ENCODE measurements at regions not wholly inside any gene's neighbourhood (a gene's known extent, or its start where the extent isn't known, plus 50 kb on each side); places are given as distances from the start of the nearest gene placed in this dataset.

DNA sequence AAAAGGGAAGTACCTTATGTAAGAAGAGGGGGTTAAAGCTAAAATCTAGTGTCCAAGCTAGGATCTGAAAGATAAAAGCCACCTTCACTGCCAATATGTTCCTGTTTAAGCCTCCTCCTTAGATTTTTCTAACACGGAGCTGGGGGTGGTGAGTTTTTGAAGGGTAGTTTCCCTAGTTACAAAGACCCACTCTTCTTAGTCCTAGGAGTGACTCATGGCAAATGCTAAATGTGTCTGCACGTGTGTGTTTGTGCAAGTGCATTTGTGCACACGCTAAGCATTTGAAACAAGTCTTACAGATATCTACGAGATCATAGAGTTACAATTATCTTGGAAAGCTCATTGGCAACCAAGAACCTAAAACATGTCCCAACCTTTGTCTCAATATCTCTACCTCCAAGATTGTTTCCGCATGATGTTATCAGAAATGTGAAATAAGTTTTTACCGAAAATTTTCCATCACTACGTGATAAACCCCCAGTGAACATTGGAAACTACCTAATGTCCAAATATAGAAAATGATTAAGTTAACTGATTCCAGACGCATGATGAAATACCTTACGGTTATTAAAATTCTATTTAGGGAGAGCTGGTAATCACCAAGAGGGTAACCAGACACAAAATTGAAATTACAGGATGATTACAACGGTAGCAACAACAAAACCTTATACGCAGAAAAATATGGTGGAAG, 78.0 kb upstream of the HRH2 start:
- no peak for DNase-seq (ENCODE audit: low read depth)

DNA sequence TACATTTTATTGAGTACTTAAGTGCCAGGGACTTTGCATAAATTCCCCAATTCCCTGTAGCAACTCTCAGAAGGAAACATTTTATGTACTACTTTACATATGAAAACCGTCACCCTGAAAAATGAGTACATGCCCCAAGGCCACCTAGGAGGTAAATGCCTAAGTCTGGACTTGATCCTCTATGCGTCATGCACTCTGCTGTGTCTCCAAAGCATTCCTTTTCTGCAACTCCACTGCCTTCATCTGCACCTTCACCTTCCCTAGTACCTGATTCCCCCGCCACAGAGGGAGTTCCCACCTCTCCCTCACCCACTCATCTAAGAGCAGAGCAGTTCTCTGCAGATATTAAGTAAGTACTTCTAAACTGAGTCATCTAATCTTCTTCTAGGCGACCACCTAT, 75.2 kb upstream of the HRH2 start:
- DNase-seq (ENCODE audit: low read depth) = no peak

DNA sequence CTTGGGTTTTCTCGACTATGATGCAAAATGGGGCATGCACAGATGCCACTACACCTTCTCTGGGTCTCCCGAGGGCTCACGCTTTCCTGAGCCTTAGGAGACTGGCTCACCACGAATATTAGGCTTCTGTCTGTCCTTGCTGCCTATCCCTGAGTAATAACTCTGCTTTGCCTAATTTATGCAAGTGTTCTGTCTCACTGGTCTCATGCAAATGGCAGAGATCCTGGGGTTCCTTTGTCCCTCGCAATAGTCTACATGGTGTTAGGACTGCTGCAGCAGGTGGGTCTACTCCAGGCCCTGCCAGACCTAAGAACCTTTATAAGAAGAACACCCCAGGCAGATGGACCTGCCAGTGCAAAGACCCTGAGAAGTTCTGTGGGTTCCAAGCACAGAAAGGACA, 72.3 kb upstream of the HRH2 start:
- no peak for DNase-seq (ENCODE audit: low read depth)

DNA sequence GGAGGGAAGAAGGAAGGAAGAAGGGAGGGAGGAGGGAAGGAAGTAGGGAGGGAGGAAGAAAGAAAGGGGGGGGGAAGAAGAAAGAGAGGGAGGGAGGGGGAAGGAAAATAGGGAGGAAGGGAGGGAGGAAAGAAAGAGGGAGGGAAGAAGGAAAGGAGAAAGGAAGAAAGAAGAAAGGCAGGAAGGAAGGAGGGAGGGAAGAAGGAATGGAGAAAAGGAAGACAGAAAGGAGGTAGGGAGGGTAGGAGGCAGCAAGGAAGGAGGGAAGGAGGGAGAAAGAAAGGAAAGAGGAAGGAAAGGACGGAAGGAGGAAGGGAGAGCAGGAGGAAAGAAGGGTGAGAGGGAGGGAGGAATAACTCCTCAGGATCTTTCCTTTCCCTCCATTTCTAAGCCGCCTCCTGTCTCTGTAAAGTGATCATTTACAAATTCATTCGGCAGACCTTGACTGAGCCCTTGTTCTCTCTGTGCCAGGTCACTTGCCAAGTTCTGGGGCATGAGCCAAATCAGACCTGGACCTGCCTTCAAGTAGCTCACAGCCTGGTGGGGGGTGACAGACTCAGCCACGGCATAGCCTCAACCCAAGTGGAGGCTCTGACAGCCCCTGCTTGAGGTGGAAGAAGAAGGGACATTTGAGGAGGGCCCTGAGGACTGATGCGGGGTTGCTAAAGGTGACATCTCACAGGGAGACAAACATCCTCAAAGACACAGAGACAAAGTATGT, 69.0 kb upstream of the HRH2 start:
- DNase-seq (ENCODE audit: low read depth) = no peak

DNA sequence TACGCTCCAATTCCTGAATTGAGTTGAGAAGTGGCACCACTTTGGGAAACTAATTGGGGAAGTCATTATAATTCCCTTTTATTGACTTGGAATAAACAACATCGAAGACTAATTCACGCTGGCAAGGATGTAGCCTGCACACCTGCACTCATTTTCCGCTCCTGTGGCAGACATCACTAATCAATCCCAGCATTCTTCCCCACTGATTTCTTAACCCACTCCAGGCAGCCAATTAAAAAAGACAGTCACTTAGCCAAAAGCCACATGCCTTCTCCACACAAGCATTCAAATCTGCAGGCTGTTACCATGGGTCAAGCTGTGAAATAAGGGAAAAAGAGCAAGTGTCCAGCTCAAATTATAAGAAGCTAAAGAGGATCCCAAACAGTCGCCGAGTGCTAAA, 68.2 kb upstream of the HRH2 start:
- no peak for DNase-seq (ENCODE audit: low read depth)

DNA sequence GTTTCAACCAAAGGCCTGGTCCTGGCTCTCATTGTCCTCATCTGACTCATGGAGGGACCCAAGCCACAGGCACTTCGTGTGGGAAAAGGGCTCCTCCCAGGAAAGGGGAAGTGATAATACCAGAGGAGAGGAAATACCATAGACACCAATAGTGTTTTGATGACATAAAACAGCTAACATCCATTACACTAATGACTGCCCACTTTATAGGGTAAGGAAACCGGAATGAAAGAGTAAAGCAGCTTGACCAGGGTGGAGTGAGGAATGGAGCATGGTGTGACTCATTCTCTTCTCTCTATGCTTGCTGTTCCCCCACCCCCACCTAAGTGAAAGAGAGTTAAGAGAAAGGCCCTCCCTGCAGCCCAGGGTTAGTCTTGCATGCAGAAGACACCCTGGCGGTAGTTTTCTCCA, 67.4 kb upstream of the HRH2 start:
- DNase-seq (ENCODE audit: low read depth) = peak; percentile 54

DNA sequence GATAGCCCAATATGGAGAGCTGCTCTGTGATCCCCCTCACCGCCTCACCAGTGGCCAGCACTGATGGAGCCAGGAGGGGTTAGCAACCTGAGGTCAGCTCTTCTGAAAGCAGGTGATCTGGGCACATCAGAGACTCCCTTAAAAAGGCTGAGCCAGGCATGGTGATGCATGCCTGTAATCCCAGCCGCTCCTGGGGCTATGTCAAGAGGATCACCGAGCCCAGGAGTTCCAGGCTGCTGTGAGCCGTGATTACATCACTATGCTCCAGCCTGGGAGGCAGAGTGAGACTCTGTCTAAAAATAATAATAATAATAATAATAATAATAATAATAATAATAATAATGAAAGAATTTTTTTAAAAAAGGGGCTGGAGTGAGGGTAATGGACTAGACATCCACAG, 66.6 kb upstream of the HRH2 start:
- no peak for DNase-seq (ENCODE audit: low read depth)

DNA sequence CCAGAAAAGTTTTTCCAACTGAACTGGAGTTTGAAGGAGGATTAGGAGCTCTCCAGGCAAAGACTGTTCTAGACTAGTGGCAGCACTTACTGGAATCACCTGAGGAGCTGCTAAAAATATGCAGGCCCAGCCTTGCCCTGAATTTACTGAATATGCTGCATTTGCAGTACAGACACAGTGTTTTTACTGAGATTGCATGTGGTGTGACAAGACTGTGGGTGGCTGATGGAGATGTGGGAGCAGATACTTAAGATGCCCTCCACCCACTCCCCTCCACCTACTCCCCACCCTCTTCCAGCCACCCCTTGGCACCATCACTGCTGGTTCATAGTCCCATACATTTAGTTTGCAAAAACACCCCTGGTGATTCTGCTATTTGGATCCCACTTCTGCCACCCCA, 64.1 kb upstream of the HRH2 start:
- no peak for DNase-seq (ENCODE audit: low read depth)

DNA sequence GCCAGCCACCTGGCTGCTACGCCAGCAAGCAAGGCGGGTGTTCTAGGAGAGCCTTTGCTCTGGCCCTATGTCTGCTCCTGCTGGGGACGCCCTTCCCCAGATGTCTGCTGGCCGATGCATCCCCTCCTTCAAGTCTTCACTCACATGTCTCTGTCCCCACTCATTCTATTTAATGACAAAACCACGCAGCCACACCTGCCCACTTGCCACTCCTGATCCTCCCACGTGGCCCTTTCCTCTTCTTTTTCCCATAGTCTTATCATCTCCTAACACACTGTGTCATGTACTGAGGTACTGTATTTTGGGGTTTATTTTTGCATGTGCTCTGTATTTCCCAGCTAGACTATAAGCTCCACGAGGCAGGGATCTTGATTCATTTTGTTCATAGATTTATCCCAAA, 62.0 kb upstream of the HRH2 start:
- DNase-seq (ENCODE audit: low read depth) = no peak

DNA sequence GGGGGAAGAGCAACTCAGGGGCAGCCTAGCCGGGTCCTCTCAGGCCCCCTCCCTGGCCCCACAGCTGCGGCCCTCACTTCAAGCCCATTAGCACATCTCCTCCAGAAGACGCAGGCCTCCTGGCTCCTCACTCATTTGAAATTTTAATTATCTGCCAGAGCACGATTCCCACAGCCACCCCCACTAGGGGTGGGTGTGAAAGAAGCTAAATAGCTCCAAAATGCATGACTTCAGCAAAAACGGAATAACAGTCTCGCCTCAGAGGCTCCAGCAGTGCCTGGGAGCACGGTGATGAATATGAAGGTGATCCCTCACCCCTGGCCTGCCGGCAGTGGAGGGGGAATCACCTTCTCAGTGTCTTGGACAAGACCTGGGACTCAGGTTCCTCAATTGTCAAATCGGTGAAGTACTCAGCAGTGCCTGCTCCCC, 61.1 kb upstream of the HRH2 start:
- no peak for DNase-seq (ENCODE audit: low read depth)

DNA sequence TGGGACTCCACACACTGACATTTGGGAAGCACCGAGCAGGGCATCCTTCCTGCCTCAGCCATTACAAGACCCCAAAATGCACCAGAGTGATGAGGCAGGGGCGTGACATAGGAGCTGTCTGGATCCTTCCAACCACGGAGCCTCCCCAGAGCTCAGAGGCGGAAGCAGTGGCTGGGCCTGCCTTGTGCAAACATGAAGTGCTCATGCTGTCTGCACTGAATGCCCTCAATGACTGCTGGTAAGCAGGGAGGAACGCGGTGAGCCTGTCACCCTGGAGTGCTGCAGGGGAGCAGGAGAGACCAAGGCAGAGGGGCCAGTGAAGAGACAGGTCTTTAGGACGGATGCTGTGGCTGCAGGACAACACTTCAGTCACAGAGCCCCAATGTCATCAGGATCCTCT, 60.2 kb upstream of the HRH2 start:
- DNase-seq (ENCODE audit: low read depth) = no peak

DNA sequence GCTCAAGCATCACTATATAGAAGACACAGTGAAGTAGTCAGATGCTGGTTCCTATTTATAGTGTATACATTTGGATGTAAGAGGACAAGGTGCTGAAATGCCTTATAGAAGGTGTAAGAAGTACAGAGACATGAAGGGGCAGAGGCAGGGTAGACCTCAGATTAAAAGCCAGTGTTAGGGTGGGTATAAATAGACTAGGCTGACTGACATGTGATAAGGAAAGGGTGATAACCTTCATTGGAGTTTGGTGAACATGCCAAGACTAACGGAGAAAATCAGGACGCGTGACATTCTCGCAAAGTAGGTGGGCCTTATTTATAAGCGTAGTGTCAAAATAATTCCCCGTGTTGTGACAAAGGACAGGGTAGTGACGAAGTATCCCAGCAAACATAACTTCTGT, 59.1 kb upstream of the HRH2 start:
- no peak for DNase-seq (ENCODE audit: low read depth)

DNA sequence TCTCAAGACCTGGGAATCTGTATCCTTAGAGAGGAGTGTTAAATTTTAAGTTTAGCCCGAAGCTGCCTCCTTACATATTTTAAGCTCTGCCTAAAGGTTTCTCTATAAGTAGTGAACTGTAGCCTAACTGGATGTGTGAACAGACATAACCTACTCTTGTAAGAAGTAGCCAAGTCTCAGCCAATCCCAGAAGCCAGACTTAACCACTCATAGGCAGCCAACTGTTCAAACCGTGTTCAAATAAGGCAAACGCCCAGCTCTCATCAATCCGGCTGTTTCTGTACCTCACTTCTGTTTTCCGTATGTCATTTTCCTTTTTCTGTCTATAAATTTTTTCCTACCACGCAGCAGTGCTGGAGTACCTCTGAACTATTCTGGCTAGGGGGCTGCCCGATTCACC, 58.7 kb upstream of the HRH2 start:
- DNase-seq (ENCODE audit: low read depth) = no peak

DNA sequence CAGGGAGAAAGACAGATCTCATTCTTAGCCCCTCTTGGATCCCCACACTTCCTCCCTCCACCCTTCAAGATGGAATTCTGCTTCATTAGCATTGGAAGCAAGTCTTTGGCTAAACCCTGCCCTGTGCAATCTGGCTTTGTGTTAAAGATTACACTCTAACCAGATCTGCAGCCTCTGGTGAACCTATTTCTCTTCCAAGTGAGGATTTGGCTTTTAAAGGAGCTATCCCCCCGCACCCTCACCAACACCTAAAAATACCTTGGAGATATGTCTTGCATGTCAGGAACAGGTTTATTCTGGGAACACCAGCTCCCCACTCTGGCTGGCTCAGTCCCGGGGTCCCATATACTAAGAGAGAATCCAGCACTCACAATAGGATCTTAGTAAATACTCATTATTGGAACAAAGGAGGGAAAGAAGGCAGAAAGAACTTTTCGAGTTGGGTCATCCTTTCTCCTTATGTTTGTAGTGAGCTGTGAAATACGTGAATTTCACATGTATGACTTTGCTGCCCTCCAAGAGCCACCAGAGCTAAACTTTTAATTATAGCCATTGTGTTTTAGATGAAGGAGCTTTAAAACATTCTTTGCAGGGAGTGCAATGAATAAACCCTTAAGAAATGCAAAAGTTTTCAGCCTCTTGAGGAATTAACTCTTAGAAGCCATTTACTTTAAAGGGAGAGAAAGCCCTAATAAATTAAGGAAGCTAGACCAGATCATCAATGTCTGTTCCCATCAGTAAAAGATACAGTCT, 53.7 kb upstream of the HRH2 start:
- no peak for DNase-seq (ENCODE audit: low read depth)

DNA sequence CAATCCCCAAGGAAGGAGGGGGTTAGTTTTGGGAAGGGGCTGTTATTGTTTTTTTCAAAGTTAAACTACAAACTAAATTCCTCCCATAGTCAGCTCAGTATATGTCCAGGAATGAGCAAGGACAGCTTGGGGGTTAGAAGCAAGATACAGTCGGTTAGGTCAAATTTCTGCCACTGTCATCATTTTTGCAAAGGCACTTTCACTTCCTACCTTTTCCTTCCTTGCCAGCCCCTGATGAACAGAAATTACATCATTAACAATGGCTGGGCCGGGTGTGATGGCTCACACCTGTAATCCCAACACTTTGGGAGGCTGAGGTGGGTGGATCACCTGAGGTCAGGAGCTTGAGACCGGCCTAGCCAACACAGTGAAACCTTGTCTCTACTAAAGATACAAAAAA, 51.5 kb upstream of the HRH2 start:
- DNase-seq (ENCODE audit: low read depth) = no peak

All from stromal cell of bone marrow (primary cell).